Stimulated activated CD4-positive, alpha-beta T cell treated with anti-CD3 and anti-CD28 coated beads, Interleukin-12 subunit alpha, Interleukin-12 subunit beta, amount 100 ng/mL, for 4 hours (primary cell): ENCODE measurements at regions not wholly inside any gene's neighbourhood (a gene's known extent, or its start where the extent isn't known, plus 50 kb on each side); places are given as distances from the start of the nearest gene placed in this dataset.
"Not testable (repeated sequence)": the region's sequence is repeated elsewhere in the genome, so short reads cannot be mapped to it uniquely, and the experiment has no call there.

ENCODE experiments used
- DNase-seq: peaks from one replicate; pipeline ENCODE4 v3.0.0-alpha.2; 2020

GRCh38 chr2:134040626-134041172 is 213.2 kb upstream of the MGAT5 start:
- not testable (repeated sequence) for DNase-seq

GRCh38 chr2:134041877-134042276 is 212.0 kb upstream of the MGAT5 start:
- DNase-seq: no peak

GRCh38 chr2:134043028-134043427 is 210.8 kb upstream of the MGAT5 start:
- not testable (repeated sequence) for DNase-seq

- DNase-seq: no peak
Observed at GRCh38 chr2:134052173-134052572, 201.7 kb upstream of the MGAT5 start.

- no peak for DNase-seq
Observed at GRCh38 chr2:134056173-134056572, 197.7 kb upstream of the MGAT5 start.

GRCh38 chr2:134061066-134061465 is 192.8 kb upstream of the MGAT5 start:
- not testable (repeated sequence) for DNase-seq

GRCh38 chr2:134062235-134062634 is 191.6 kb upstream of the MGAT5 start:
- not testable (repeated sequence) for DNase-seq

- DNase-seq: not testable (repeated sequence)
Observed at GRCh38 chr2:134063916-134064315, 190.0 kb upstream of the MGAT5 start.

- no peak for DNase-seq
Observed at GRCh38 chr2:134070281-134070741, 183.6 kb upstream of the MGAT5 start.

GRCh38 chr2:134072341-134072740 is 181.5 kb upstream of the MGAT5 start:
- DNase-seq: no peak

GRCh38 chr2:134073023-134073422 is 180.8 kb upstream of the MGAT5 start:
- DNase-seq: no peak

- DNase-seq: no peak
Observed at GRCh38 chr2:134074619-134075018, 179.3 kb upstream of the MGAT5 start.

GRCh38 chr2:134075204-134075603 is 178.7 kb upstream of the MGAT5 start:
- no peak for DNase-seq

- DNase-seq: no peak
Observed at GRCh38 chr2:134078354-134078753, 175.5 kb upstream of the MGAT5 start.

- no peak for DNase-seq
Observed at GRCh38 chr2:134079373-134079772, 174.5 kb upstream of the MGAT5 start.

GRCh38 chr2:134080386-134081089 is 173.3 kb upstream of the MGAT5 start:
- no peak for DNase-seq

- DNase-seq: no peak
Observed at GRCh38 chr2:134081238-134081938, 172.5 kb upstream of the MGAT5 start.

GRCh38 chr2:134083548-134083947 is 170.3 kb upstream of the MGAT5 start:
- no peak for DNase-seq

- DNase-seq: no peak
Observed at GRCh38 chr2:134086594-134087219, 167.2 kb upstream of the MGAT5 start.

GRCh38 chr2:134087371-134087921 is 166.4 kb upstream of the MGAT5 start:
- no peak for DNase-seq

GRCh38 chr2:134089454-134089853 is 164.4 kb upstream of the MGAT5 start:
- no peak for DNase-seq

- DNase-seq: no peak
Observed at GRCh38 chr2:134097740-134098139, 156.1 kb upstream of the MGAT5 start.

- no peak for DNase-seq
Observed at GRCh38 chr2:134098321-134098720, 155.6 kb upstream of the MGAT5 start.
